ENCODE measurements at regions not wholly inside any gene's neighbourhood (a gene's known extent, or its start where the extent isn't known, plus 50 kb on each side); places are given as distances from the start of the nearest gene placed in this dataset.

DNA sequence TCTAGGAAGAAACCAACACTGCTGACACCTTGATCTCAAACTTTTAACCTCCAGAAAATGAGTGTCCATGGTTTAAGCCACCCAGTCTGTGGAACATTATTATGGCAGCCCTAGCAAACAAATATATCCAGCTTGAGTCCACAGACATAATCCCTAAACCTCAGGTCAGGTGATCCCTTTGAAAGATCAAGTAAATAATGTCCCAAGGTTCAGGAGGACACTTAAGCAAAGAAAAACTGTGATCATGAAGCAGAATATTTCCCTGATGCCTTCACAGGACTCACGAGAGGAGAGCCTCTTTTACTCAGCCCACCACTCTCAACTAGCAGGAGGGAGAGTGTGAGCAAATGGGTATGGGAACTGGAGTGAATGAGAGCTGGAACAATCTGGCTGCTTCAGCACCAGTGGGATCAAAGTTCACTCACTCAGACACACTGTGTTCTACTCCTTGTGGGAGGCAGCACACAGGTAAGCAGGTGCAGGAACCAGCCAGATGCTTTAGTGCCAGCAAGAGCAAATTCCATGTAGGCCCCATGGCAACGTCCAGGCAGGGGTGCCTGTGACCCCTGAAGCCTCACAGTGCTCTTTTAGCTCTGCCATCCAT is 608.4 kb downstream of the RAB28 start (continued):
- no peak for TF ChIP-seq ZFP37 (CRISPR knock-in tag; IDR thresholded peaks at IDR 0.05; ENCODE audit: borderline replicate concordance)
- TF ChIP-seq ZBTB42 (CRISPR knock-in tag; IDR thresholded peaks at IDR 0.05) = no peak
- TF ChIP-seq ZFAT (CRISPR knock-in tag; conservative IDR thresholded peaks at IDR 0.05) = no peak
- no peak for TF ChIP-seq REL (CRISPR knock-in tag; conservative IDR thresholded peaks at IDR 0.05)
- 0 out of 2 replicates have a peak, but pooled peaks have one; percentile 14 for TF ChIP-seq ZMYM3 (CRISPR knock-in tag; IDR thresholded peaks at IDR 0.05)
- TF ChIP-seq ATAD3A (CRISPR knock-in tag; IDR thresholded peaks at IDR 0.05) = no peak
- TF ChIP-seq, protein P1, sequence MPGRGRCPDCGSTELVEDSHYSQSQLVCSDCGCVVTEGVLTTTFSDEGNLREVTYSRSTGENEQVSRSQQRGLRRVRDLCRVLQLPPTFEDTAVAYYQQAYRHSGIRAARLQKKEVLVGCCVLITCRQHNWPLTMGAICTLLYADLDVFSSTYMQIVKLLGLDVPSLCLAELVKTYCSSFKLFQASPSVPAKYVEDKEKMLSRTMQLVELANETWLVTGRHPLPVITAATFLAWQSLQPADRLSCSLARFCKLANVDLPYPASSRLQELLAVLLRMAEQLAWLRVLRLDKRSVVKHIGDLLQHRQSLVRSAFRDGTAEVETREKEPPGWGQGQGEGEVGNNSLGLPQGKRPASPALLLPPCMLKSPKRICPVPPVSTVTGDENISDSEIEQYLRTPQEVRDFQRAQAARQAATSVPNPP (CRISPR knock-in tag; IDR thresholded peaks at IDR 0.05) = no peak
- TF ChIP-seq, protein P2, sequence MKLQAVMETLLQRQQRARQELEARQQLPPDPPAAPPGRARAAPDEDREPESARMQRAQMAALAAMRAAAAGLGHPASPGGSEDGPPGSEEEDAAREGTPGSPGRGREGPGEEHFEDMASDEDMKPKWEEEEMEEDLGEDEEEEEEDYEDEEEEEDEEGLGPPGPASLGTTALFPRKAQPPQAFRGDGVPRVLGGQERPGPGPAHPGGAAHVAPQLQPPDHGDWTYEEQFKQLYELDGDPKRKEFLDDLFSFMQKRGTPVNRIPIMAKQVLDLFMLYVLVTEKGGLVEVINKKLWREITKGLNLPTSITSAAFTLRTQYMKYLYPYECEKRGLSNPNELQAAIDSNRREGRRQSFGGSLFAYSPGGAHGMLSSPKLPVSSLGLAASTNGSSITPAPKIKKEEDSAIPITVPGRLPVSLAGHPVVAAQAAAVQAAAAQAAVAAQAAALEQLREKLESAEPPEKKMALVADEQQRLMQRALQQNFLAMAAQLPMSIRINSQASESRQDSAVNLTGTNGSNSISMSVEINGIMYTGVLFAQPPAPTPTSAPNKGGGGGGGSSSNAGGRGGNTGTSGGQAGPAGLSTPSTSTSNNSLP (IDR thresholded peaks at IDR 0.05; ENCODE audit: low read depth, low read length) = no peak
- no peak for TF ChIP-seq MTA3 (CRISPR knock-in tag; IDR thresholded peaks at IDR 0.05)
- no peak for TF ChIP-seq ZNF772 (CRISPR knock-in tag; IDR thresholded peaks at IDR 0.05)
- TF ChIP-seq, protein P3, sequence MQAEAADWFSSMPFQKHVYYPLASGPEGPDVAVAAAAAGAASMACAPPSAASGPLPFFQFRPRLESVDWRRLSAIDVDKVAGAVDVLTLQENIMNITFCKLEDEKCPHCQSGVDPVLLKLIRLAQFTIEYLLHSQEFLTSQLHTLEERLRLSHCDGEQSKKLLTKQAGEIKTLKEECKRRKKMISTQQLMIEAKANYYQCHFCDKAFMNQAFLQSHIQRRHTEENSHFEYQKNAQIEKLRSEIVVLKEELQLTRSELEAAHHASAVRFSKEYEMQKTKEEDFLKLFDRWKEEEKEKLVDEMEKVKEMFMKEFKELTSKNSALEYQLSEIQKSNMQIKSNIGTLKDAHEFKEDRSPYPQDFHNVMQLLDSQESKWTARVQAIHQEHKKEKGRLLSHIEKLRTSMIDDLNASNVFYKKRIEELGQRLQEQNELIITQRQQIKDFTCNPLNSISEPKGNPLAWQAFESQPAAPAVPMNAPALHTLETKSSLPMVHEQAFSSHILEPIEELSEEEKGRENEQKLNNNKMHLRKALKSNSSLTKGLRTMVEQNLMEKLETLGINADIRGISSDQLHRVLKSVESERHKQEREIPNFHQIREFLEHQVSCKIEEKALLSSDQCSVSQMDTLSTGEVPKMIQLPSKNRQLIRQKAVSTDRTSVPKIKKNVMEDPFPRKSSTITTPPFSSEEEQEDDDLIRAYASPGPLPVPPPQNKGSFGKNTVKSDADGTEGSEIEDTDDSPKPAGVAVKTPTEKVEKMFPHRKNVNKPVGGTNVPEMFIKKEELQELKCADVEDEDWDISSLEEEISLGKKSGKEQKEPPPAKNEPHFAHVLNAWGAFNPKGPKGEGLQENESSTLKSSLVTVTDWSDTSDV (CRISPR knock-in tag; IDR thresholded peaks at IDR 0.05) = no peak
- peak; percentile 55; the same call in 1 of the 2 replicates for TF ChIP-seq HNF4G (IDR thresholded peaks at IDR 0.05; ENCODE audit: borderline replicate concordance, low read depth, low read length)
- no peak for TF ChIP-seq HNF4G (CRISPR knock-in tag; IDR thresholded peaks at IDR 0.05; ENCODE audit: borderline replicate concordance, low read depth)
- no peak for TF ChIP-seq RBM39 (IDR thresholded peaks at IDR 0.05; ENCODE audit: low read depth, low read length, poor library complexity, severe bottlenecking)
- no peak for TF ChIP-seq NFRKB (IDR thresholded peaks at IDR 0.05)
- no peak for TF ChIP-seq PTBP1 (IDR thresholded peaks at IDR 0.05; ENCODE audit: low read depth, low read length, poor library complexity, severe bottlenecking)
- TF ChIP-seq ZNF569 (CRISPR knock-in tag; IDR thresholded peaks at IDR 0.05; ENCODE audit: borderline replicate concordance) = no peak
- TF ChIP-seq NCOA1 (CRISPR knock-in tag; IDR thresholded peaks at IDR 0.05) = no peak
- TF ChIP-seq FOXO1 (CRISPR knock-in tag; IDR thresholded peaks at IDR 0.05) = no peak
- TF ChIP-seq KLF13 (CRISPR knock-in tag; IDR thresholded peaks at IDR 0.05) = no peak
- TF ChIP-seq, protein P4, sequence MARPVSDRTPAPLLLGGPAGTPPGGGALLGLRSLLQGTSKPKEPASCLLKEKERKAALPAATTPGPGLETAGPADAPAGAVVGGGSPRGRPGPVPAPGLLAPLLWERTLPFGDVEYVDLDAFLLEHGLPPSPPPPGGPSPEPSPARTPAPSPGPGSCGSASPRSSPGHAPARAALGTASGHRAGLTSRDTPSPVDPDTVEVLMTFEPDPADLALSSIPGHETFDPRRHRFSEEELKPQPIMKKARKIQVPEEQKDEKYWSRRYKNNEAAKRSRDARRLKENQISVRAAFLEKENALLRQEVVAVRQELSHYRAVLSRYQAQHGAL (CRISPR knock-in tag; IDR thresholded peaks at IDR 0.05; ENCODE audit: not compliant biosample characterization) = no peak
- TF ChIP-seq HDAC6 (IDR thresholded peaks at IDR 0.05; ENCODE audit: low read depth, low read length) = no peak
- TF ChIP-seq, protein P5, sequence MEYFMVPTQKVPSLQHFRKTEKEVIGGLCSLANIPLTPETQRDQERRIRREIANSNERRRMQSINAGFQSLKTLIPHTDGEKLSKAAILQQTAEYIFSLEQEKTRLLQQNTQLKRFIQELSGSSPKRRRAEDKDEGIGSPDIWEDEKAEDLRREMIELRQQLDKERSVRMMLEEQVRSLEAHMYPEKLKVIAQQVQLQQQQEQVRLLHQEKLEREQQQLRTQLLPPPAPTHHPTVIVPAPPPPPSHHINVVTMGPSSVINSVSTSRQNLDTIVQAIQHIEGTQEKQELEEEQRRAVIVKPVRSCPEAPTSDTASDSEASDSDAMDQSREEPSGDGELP (IDR thresholded peaks at IDR 0.05; ENCODE audit: borderline replicate concordance, low read depth) = no peak

Data from HepG2 (cell line).